ENCODE measurements at regions not wholly inside any gene's neighbourhood (a gene's known extent, or its start where the extent isn't known, plus 50 kb on each side); places are given as distances from the start of the nearest gene placed in this dataset.
A peak's percentile ranks its signal among the peaks of the same experiment; 100 is the strongest.

GRCh38 chr15:38667890-38668850 is 103.6 kb upstream of the RASGRP1 start:
- Mint-ChIP-seq H3K4me3 (peak overlapping the region in 9 of 10 donors; percentile 12 to 64 (median 52)), H3K27ac (peak overlapping the region; percentile 83 to 100 (median 93)), H3K27me3 (no peaks in the 10 kb centered on the region), H3K4me1 (peaks cover 60 to 95% (median 92%) of the 10 kb centered on the region in 7 donors), H3K36me3 (peaks cover 0 to 22% (median 0%) of the 10 kb centered on the region in 5 donors), H3K9me3 (peaks cover 0 to 9% (median 0%) of the 10 kb centered on the region in 11 donors)
- POLR2A ChIA-PET = interaction anchor here (0.7 to 15.9 kb wide), 8 partner anchors 15 to 115 kb away, joined by 3 to 548 read pairs (median 33); partner anchors contain the start of gene RASGRP1
- intact Hi-C loops (cut with micrococcal nuclease) = no loop called here
- H3K4me1 ChIP-seq (ENCODE audit: control insufficient read depth in 2 of 2, insufficient read depth in 2 of 2, low read length in 2 of 2) = peaks cover 61 to 93% of the 10 kb centered on the region in 2 donors
- CTCF ChIA-PET = interaction anchor here (1.0 to 10.5 kb wide), 5 partner anchors 10 to 104 kb away, joined by 3 to 139 read pairs (median 8); partner anchors contain the start of gene RASGRP1
- no peak for ATAC-seq
- H3K27ac ChIP-seq (ENCODE audit: low read depth, low read length) = peak overlapping the region; percentile 58
- H3K4me3 ChIP-seq (ENCODE audit: low read length) = peak overlapping the region; percentile 21
- no peaks in the 10 kb centered on the region for H3K27me3 ChIP-seq (ENCODE audit: control insufficient read depth in 2 of 2, insufficient read depth in 2 of 2, low read length in 2 of 2)
- H3K9me3 ChIP-seq (ENCODE audit: control insufficient read depth in 2 of 3, low read length in 3 of 3) = no peaks in the 10 kb centered on the region
- no peaks in the 10 kb centered on the region for H3K36me3 ChIP-seq (ENCODE audit: control insufficient read depth in 2 of 3, insufficient read depth in 3 of 3, low read length in 3 of 3)
- DNase-seq = no peak

GRCh38 chr15:38668898-38669391 is 104.3 kb upstream of the RASGRP1 start:
- ChIA-PET CTCF (interaction anchor here (1.1 to 10.5 kb wide), 4 partner anchors 18 to 105 kb away, joined by 3 to 139 read pairs (median 61); partner anchors contain the start of gene RASGRP1), POLR2A (interaction anchor here (5.7 to 15.9 kb wide), 4 partner anchors 14 to 105 kb away, joined by 49 to 548 read pairs (median 74); partner anchors contain the start of gene RASGRP1)
- no peak for ATAC-seq
- Mint-ChIP-seq H3K27ac (peak overlapping the region in 8 of 9 donors; percentile 65 to 100 (median 94)), H3K27me3 (no peaks in the 10 kb centered on the region), H3K4me1 (peaks cover 61 to 96% (median 92%) of the 10 kb centered on the region in 7 donors), H3K9me3 (peaks cover 0 to 9% (median 0%) of the 10 kb centered on the region in 11 donors), H3K36me3 (peaks cover 0 to 21% (median 0%) of the 10 kb centered on the region in 5 donors), H3K4me3 (no peak overlapping the region)
- H3K9me3 ChIP-seq (ENCODE audit: control insufficient read depth in 2 of 3, low read length in 3 of 3) = no peaks in the 10 kb centered on the region
- peaks cover 66 to 97% of the 10 kb centered on the region in 2 donors for H3K4me1 ChIP-seq (ENCODE audit: control insufficient read depth in 2 of 2, insufficient read depth in 2 of 2, low read length in 2 of 2)
- no peak overlapping the region for H3K27ac ChIP-seq (ENCODE audit: low read depth, low read length)
- no peaks in the 10 kb centered on the region for H3K27me3 ChIP-seq (ENCODE audit: control insufficient read depth in 2 of 2, insufficient read depth in 2 of 2, low read length in 2 of 2)
- H3K4me3 ChIP-seq (ENCODE audit: low read length) = no peak overlapping the region
- H3K36me3 ChIP-seq (ENCODE audit: control insufficient read depth in 2 of 3, insufficient read depth in 3 of 3, low read length in 3 of 3) = no peaks in the 10 kb centered on the region
- intact Hi-C loops (cut with micrococcal nuclease) = no loop called here
- no peak for DNase-seq

- peaks cover 0 to 17% (median 0%) of the 10 kb centered on the region in 5 donors for H3K36me3 Mint-ChIP-seq
- ATAC-seq (peak; percentile 83), DNase-seq (peak in 8 of 9 donors; percentile 57 to 92 (median 90))
- peak overlapping the region; percentile 93 to 100 (median 98) for H3K27ac Mint-ChIP-seq
- peaks cover 76 to 88% of the 10 kb centered on the region in 2 donors for H3K4me1 ChIP-seq (ENCODE audit: control insufficient read depth in 2 of 2, insufficient read depth in 2 of 2, low read length in 2 of 2)
- H3K27me3 Mint-ChIP-seq = no peaks in the 10 kb centered on the region
- H3K4me3 ChIP-seq (ENCODE audit: low read length) = peak overlapping the region; percentile 28
- H3K4me3 Mint-ChIP-seq = peak overlapping the region; percentile 13 to 86 (median 66)
- intact Hi-C loops (cut with micrococcal nuclease) = loop anchor here (1.0 kb wide), 4 partner anchors 13 to 106 kb away; partner anchors contain the start of gene RASGRP1 (in 2 of the 2)
- peak overlapping the region; percentile 90 for H3K27ac ChIP-seq (ENCODE audit: low read depth, low read length)
- peaks cover 58 to 97% (median 88%) of the 10 kb centered on the region in 7 donors for H3K4me1 Mint-ChIP-seq
- no peaks in the 10 kb centered on the region for H3K9me3 ChIP-seq (ENCODE audit: control insufficient read depth in 2 of 3, low read length in 3 of 3)
- no peaks in the 10 kb centered on the region for H3K27me3 ChIP-seq (ENCODE audit: control insufficient read depth in 2 of 2, insufficient read depth in 2 of 2, low read length in 2 of 2)
- peaks cover 0 to 9% (median 0%) of the 10 kb centered on the region in 11 donors for H3K9me3 Mint-ChIP-seq
- no peaks in the 10 kb centered on the region for H3K36me3 ChIP-seq (ENCODE audit: control insufficient read depth in 2 of 3, insufficient read depth in 3 of 3, low read length in 3 of 3)
- POLR2A ChIA-PET = interaction anchor here (1.1 to 15.9 kb wide), 9 partner anchors 9 to 196 kb away, joined by 3 to 548 read pairs (median 14); partner anchors contain the start of gene RASGRP1
- CTCF ChIA-PET = interaction anchor here (6.7 to 10.5 kb wide), 3 partner anchors 17 to 107 kb away, joined by 75 to 139 read pairs (median 114); partner anchors contain the start of gene RASGRP1
Measured at GRCh38 chr15:38670128-38671005, 105.8 kb upstream of the RASGRP1 start.

DNA sequence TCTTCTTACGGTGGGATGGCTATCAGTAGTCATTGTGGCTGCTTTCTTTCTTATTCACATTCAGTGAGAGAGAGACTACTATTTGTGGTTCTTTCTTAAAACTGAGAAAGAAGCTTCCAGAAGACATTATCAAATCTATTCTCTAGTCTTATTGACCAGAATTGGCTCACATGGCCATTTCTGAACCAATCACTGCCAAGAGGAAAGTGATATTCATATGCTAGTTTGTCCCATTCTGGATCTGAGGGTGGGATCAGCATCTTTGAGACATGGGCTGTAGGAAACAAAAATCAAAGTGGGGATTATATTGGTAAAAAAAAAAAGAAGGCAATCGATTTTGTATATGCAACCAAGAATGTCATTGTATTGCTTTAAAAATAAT is 106.4 kb upstream of the RASGRP1 start:
- Histone ChIP-seq H3K27ac (ENCODE audit: low read depth, low read length) (peak overlapping the region; percentile 90), H3K4me3 (ENCODE audit: low read length) (peak overlapping the region; percentile 28), H3K9me3 (ENCODE audit: control insufficient read depth in 2 of 3, low read length in 3 of 3) (no peaks in the 10 kb centered on the region), H3K27me3 (ENCODE audit: control insufficient read depth in 2 of 2, insufficient read depth in 2 of 2, low read length in 2 of 2) (no peaks in the 10 kb centered on the region), H3K36me3 (ENCODE audit: control insufficient read depth in 2 of 3, insufficient read depth in 3 of 3, low read length in 3 of 3) (no peaks in the 10 kb centered on the region), H3K4me1 (ENCODE audit: control insufficient read depth in 2 of 2, insufficient read depth in 2 of 2, low read length in 2 of 2) (peaks cover 76 to 82% of the 10 kb centered on the region in 2 donors)
- ChIA-PET POLR2A (interaction anchor here (1.0 to 15.9 kb wide), 11 partner anchors 8 to 119 kb away, joined by 3 to 548 read pairs (median 6); partner anchors contain the start of gene RASGRP1), CTCF (interaction anchor here (2.3 to 10.5 kb wide), 4 partner anchors 16 to 108 kb away, joined by 5 to 139 read pairs (median 94); partner anchors contain the start of gene RASGRP1)
- Mint-ChIP-seq H3K27ac (peak overlapping the region; percentile 93 to 100 (median 98)), H3K9me3 (peaks cover 0 to 9% (median 0%) of the 10 kb centered on the region in 11 donors), H3K36me3 (peaks cover 0 to 17% (median 0%) of the 10 kb centered on the region in 5 donors), H3K27me3 (no peaks in the 10 kb centered on the region), H3K4me3 (peak overlapping the region; percentile 13 to 86 (median 66)), H3K4me1 (peaks cover 51 to 93% (median 84%) of the 10 kb centered on the region in 7 donors)
- DNase-seq = no peak
- no peak for ATAC-seq
- intact Hi-C loops (cut with micrococcal nuclease) = loop anchor here in 1 of 2 donors (1.0 kb wide), 3 partner anchors 12 to 107 kb away; partner anchors contain the start of gene RASGRP1

DNA sequence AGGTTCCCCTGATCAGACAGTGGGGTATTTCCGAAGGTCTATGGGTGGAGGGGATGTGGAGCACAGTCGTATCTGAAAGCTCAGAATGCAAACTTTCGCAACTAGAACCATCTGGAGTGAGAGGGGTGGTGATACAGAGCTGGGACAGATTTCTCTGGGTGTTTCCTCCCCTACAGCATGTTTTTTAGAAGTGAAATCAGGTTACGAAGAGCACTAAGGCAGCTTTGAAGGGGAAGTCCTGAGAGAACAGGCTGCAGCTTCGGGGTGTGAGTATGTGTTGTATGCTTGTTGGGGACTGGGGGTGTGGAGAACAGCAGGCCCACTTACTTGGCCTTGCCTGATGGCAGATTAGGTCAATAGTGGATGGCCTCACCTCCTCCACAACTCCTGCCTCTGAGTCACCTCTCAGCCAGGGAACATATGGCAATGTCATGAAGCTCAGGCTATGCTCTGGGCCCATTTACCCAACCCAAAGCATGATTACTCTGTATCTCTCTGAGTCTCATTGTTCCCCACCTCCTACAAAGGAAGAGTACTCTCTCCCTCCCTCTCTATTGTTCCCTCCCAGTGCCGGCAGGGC is 107.2 kb upstream of the RASGRP1 start:
- ChIA-PET POLR2A (interaction anchor here (0.7 to 15.9 kb wide), 11 partner anchors 8 to 119 kb away, joined by 3 to 548 read pairs (median 6); partner anchors contain the start of gene RASGRP1), CTCF (interaction anchor here (0.6 to 10.5 kb wide), 7 partner anchors 13 to 122 kb away, joined by 3 to 139 read pairs (median 8); partner anchors contain the start of gene RASGRP1)
- H3K36me3 ChIP-seq (ENCODE audit: control insufficient read depth in 2 of 3, insufficient read depth in 3 of 3, low read length in 3 of 3) = no peaks in the 10 kb centered on the region
- Mint-ChIP-seq H3K36me3 (peaks cover 0 to 16% (median 0%) of the 10 kb centered on the region in 5 donors), H3K4me3 (peak overlapping the region; percentile 27 to 86 (median 70)), H3K9me3 (peaks cover 0 to 7% (median 0%) of the 10 kb centered on the region in 11 donors), H3K27ac (peak overlapping the region; percentile 93 to 100 (median 98)), H3K27me3 (no peaks in the 10 kb centered on the region), H3K4me1 (peaks cover 47 to 88% (median 80%) of the 10 kb centered on the region in 7 donors)
- no peaks in the 10 kb centered on the region for H3K9me3 ChIP-seq (ENCODE audit: control insufficient read depth in 2 of 3, low read length in 3 of 3)
- peaks cover 73 to 74% of the 10 kb centered on the region in 2 donors for H3K4me1 ChIP-seq (ENCODE audit: control insufficient read depth in 2 of 2, insufficient read depth in 2 of 2, low read length in 2 of 2)
- H3K27me3 ChIP-seq (ENCODE audit: control insufficient read depth in 2 of 2, insufficient read depth in 2 of 2, low read length in 2 of 2) = no peaks in the 10 kb centered on the region
- intact Hi-C loops (cut with micrococcal nuclease) = loop anchor here in 1 of 2 donors (1.0 kb wide), 3 partner anchors 12 to 107 kb away; partner anchors contain the start of gene RASGRP1
- ATAC-seq = peak; percentile 79
- DNase-seq = peak in 8 of 9 donors; percentile 55 to 84 (median 66)
- peak overlapping the region; percentile 90 for H3K27ac ChIP-seq (ENCODE audit: low read depth, low read length)
- H3K4me3 ChIP-seq (ENCODE audit: low read length) = peak overlapping the region; percentile 28
